CD8-positive, alpha-beta memory T cell (primary cell): ENCODE measurements at regions not wholly inside any gene's neighbourhood (a gene's known extent, or its start where the extent isn't known, plus 50 kb on each side); places are given as distances from the start of the nearest gene placed in this dataset.

Experiments used
- CTCF ChIA-PET: fragments of 350-600 bp; sonication (Branson Sonifier 250); formaldehyde crosslinking; loops from one replicate; lab custom pipeline; 2021; ENCODE audit warnings: antibody characterized with exemption; lab: Charles Lee
- POLR2A ChIA-PET: fragments of 350-600 bp; sonication (Branson Sonifier 250); formaldehyde crosslinking; loops from one replicate; lab custom pipeline; 2021; ENCODE audit warnings: antibody characterized with exemption; lab: Charles Lee
- DNase-seq, 5 donors: peaks; one replicate each; pipeline versions ENCODE4 v3.0.0 to v3.0.0-alpha.2; 2020 to 2022; ENCODE audit warnings: mixed read lengths in 1 of 5
- H3K27ac ChIP-seq: one replicate; pipeline ENCODE4 v1.7.0; 2013; ENCODE audit warnings: low read depth, mild to moderate bottlenecking, low read length, moderate library complexity
- H3K27me3 ChIP-seq: 2 replicates; pipeline ENCODE4 v1.7.0; 2013; ENCODE audit warnings: low read length, mild to moderate bottlenecking; ENCODE audit not compliant: insufficient read depth, poor library complexity, severe bottlenecking
- H3K36me3 ChIP-seq: 2 replicates; pipeline ENCODE4 v1.7.0; 2013; ENCODE audit warnings: mild to moderate bottlenecking, low read length, moderate library complexity; ENCODE audit not compliant: insufficient read depth
- H3K4me1 ChIP-seq: 2 replicates; pipeline ENCODE4 v1.7.0; 2013; ENCODE audit warnings: mild to moderate bottlenecking, low read length, moderate library complexity; ENCODE audit not compliant: insufficient read depth
- H3K4me3 ChIP-seq: 2 replicates; pipeline ENCODE4 v1.7.0; 2013; ENCODE audit warnings: mild to moderate bottlenecking, low read length
- H3K9me3 ChIP-seq: 2 replicates; pipeline ENCODE4 v1.7.0; 2013; ENCODE audit warnings: mild to moderate bottlenecking, low read length
- H3K27ac Mint-ChIP-seq, 8 donors: one replicate each; pipeline ENCODE4 v1.8.0; 2020 to 2021; ENCODE audit warnings: mixed read lengths in 8 of 8, mild to moderate bottlenecking in 6 of 8, inconsistent platforms in 3 of 8, moderate library complexity in 3 of 8
- H3K27me3 Mint-ChIP-seq, 2 donors: one replicate each; pipeline ENCODE4 v1.8.0; 2020 to 2021; ENCODE audit warnings: mixed read lengths in 2 of 2, mild to moderate bottlenecking in 1 of 2, moderate library complexity in 1 of 2
- H3K36me3 Mint-ChIP-seq, 3 donors: one replicate each; pipeline ENCODE4 v1.8.0; 2020 to 2021; ENCODE audit warnings: mixed read lengths in 3 of 3, inconsistent platforms in 1 of 3, mild to moderate bottlenecking in 1 of 3
- H3K4me1 Mint-ChIP-seq, 3 donors: one replicate each; pipeline ENCODE4 v1.8.0; 2020 to 2021; ENCODE audit warnings: mixed read lengths in 3 of 3, inconsistent platforms in 1 of 3, mild to moderate bottlenecking in 1 of 3
- H3K4me3 Mint-ChIP-seq, 7 donors: one replicate each; pipeline ENCODE4 v1.8.0; 2020 to 2021; ENCODE audit warnings: mixed read lengths in 7 of 7, mild to moderate bottlenecking in 6 of 7, moderate library complexity in 4 of 7, inconsistent platforms in 2 of 7
- H3K9me3 Mint-ChIP-seq, 5 donors: one replicate each; pipeline ENCODE4 v1.8.0; 2020 to 2022; ENCODE audit warnings: mixed read lengths in 5 of 5, mild to moderate bottlenecking in 3 of 5, moderate library complexity in 2 of 5, inconsistent platforms in 1 of 5

DNA sequence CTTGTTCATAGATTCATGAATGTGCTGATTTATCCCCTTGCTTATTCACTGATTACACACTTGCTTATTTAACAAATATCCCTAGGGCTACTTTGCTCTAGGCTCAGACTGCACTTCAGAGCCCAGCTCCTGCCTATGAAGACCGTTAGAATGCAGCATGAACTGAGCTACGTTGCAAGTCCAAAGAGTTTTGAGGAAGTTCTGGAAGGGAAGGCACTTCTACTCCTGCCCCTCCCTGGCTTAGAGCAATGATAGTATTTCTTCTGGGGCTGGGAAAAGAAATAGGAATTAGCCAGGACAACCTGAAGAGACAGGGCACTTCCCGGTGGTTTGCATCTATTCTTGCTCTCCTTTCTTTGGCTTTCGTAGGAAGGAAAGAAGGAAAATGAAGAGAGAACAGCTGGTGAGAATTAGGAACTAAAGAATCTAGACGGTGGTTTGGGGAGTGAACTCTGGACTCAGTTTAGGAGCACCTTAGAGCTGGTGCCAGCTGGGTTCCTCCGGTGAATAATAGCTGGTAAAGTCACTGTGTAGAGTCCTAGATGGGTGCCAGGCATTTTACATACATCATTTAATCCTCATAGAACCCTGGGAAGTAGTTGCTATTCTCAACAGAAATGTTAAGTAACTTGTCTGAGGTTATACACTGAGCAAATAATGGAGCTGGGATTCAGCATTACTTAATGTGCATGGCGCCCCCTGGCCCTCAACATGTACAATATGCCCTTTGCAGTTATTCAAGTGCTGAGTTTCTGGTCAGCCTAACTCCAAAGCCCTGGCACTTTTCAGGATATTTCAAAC, 65.9 kb downstream of the NDUFS5 start:
- peaks cover 8 to 12% (median 10%) of the 10 kb centered on the region in 3 donors for H3K4me1 Mint-ChIP-seq
- H3K4me3 ChIP-seq = no peak overlapping the region
- no peaks in the 10 kb centered on the region for H3K9me3 Mint-ChIP-seq
- H3K27me3 ChIP-seq = no peaks in the 10 kb centered on the region
- ChIA-PET POLR2A (interaction anchor here (0.5 kb wide), 1 partner anchor 98 kb away, joined by 5 read pairs; no protein-coding TSS in a partner anchor), CTCF (interaction anchor here (0.7 to 1.8 kb wide), 15 partner anchors 9 to 246 kb away, joined by 3 to 10 read pairs (median 4); partner anchors contain the start of gene NDUFS5)
- H3K4me3 Mint-ChIP-seq = no peak overlapping the region
- no peaks in the 10 kb centered on the region for H3K9me3 ChIP-seq
- peaks cover 0 to 3% of the 10 kb centered on the region in 2 donors for H3K27me3 Mint-ChIP-seq
- peaks cover 0 to 1% (median 0%) of the 10 kb centered on the region in 3 donors for H3K36me3 Mint-ChIP-seq
- H3K36me3 ChIP-seq = no peaks in the 10 kb centered on the region
- H3K27ac ChIP-seq = no peak overlapping the region
- peaks cover 5% of the 10 kb centered on the region for H3K4me1 ChIP-seq
- peak; percentile 26 to 70 (median 38) for DNase-seq
- peak overlapping the region in 1 of 8 donors; percentile 24 for H3K27ac Mint-ChIP-seq

DNA sequence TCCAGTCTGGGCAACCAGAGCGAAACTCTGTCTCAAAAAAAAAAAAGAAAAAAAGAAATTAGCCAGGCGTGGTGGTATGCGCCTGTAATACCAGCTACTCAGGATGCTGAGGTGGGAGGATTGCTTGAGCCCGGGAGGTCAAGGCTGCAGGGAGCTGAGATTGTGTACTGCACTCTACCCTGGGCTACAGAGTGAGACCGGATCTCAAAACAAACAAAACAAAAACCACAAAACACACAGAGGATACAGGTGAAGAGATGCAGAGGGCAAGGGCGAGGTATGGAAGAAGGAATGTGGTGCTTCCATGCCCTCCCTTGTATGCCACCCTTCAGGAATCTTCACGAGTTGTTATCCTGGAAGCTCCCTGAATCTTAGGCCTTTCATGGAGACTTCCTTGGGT, 68.5 kb downstream of the NDUFS5 start:
- H3K27ac ChIP-seq = no peak overlapping the region
- no peaks in the 10 kb centered on the region for H3K9me3 ChIP-seq
- H3K36me3 ChIP-seq = no peaks in the 10 kb centered on the region
- Mint-ChIP-seq H3K4me3 (no peak overlapping the region), H3K4me1 (peaks cover 14 to 16% (median 15%) of the 10 kb centered on the region in 3 donors), H3K27me3 (peaks cover 2 to 3% of the 10 kb centered on the region in 2 donors), H3K36me3 (no peaks in the 10 kb centered on the region), H3K9me3 (no peaks in the 10 kb centered on the region), H3K27ac (peak overlapping the region in 1 of 8 donors; percentile 46)
- peaks cover 5% of the 10 kb centered on the region for H3K4me1 ChIP-seq
- POLR2A ChIA-PET = no interaction called here
- CTCF ChIA-PET = interaction anchor here (2.1 kb wide), 1 partner anchor 98 kb away, joined by 7 read pairs; no protein-coding TSS in a partner anchor
- DNase-seq = no peak
- no peaks in the 10 kb centered on the region for H3K27me3 ChIP-seq
- no peak overlapping the region for H3K4me3 ChIP-seq

- Mint-ChIP-seq H3K27me3 (peaks cover 0 to 2% of the 10 kb centered on the region in 2 donors), H3K4me3 (peak overlapping the region in 1 of 7 donors; percentile 51), H3K36me3 (no peaks in the 10 kb centered on the region), H3K4me1 (peaks cover 10 to 17% (median 15%) of the 10 kb centered on the region in 3 donors), H3K9me3 (no peaks in the 10 kb centered on the region), H3K27ac (peak overlapping the region in 5 of 8 donors; percentile 6 to 64 (median 27))
- peaks cover 16% of the 10 kb centered on the region for H3K4me1 ChIP-seq
- ChIA-PET POLR2A (no interaction called here), CTCF (interaction anchor here (0.6 to 3.0 kb wide), 30 partner anchors 13 to 557 kb away, joined by 3 to 37 read pairs (median 3); no protein-coding TSS in a partner anchor)
- no peaks in the 10 kb centered on the region for H3K27me3 ChIP-seq
- H3K27ac ChIP-seq = no peak overlapping the region
- no peaks in the 10 kb centered on the region for H3K9me3 ChIP-seq
- H3K36me3 ChIP-seq = no peaks in the 10 kb centered on the region
- H3K4me3 ChIP-seq = no peak overlapping the region
- DNase-seq = peak; percentile 29 to 77 (median 67)
Measured at GRCh38 chr1:39098546-39099250, 72.5 kb downstream of the NDUFS5 start.

DNA sequence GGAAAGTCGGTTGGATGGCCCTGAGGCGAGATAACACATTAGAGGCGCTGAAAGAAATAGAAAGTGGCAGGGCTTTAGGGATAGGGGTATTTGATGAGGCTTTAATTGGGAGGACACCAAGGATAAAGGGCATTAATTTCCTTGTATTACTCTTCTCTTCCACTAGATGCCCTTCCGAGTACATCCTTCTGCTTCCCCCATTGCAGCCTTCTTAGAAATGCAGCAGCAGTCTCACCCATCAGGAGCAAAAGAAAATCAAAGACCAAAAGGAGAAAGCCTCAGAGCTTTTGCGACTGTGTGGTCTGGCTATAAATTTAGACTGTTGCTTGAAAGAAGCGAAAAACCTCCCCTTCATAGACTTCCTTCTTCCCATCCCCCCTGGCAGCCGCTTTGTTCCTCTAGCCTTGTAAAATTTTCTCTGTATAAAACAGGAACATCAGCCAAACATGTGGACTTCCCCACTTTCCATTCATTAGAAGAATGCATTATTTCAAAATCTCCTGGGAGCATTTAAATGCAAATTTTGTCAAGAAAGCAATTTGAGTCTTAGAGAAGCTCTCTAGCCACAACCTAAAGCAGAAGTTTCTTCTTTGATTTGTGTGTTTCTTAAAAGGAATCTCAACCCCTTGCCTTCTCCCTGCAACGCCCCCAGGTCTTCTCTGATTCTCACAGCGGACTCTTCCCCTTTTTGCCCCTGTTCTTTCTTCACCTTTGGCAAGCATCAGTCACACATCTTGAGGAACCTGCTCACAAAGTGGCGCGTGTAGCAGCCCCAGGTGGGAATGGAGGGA, 76.6 kb downstream of the NDUFS5 start:
- Mint-ChIP-seq H3K27me3 (peaks cover 0 to 2% of the 10 kb centered on the region in 2 donors), H3K4me3 (peak overlapping the region in 3 of 7 donors; percentile 72 to 74 (median 72)), H3K27ac (peak overlapping the region in 2 of 8 donors; percentile 11 to 62), H3K36me3 (no peaks in the 10 kb centered on the region), H3K4me1 (peaks cover 18 to 21% (median 19%) of the 10 kb centered on the region in 3 donors), H3K9me3 (no peaks in the 10 kb centered on the region)
- peak in 2 of 5 donors; percentile 34 to 54 for DNase-seq
- no peaks in the 10 kb centered on the region for H3K9me3 ChIP-seq
- no peaks in the 10 kb centered on the region for H3K36me3 ChIP-seq
- POLR2A ChIA-PET = no interaction called here
- CTCF ChIA-PET = interaction anchor here (0.7 to 2.6 kb wide), 3 partner anchors 10 to 308 kb away, joined by 4 to 12 read pairs (median 4); no protein-coding TSS in a partner anchor
- no peaks in the 10 kb centered on the region for H3K27me3 ChIP-seq
- H3K27ac ChIP-seq = no peak overlapping the region
- H3K4me3 ChIP-seq = no peak overlapping the region
- H3K4me1 ChIP-seq = peaks cover 25% of the 10 kb centered on the region

- no peaks in the 10 kb centered on the region for H3K36me3 Mint-ChIP-seq
- H3K4me1 Mint-ChIP-seq = peaks cover 16 to 19% (median 17%) of the 10 kb centered on the region in 3 donors
- CTCF ChIA-PET = interaction anchor here (0.7 to 2.6 kb wide), 3 partner anchors 11 to 307 kb away, joined by 4 to 12 read pairs (median 4); no protein-coding TSS in a partner anchor
- no peak for DNase-seq
- Histone ChIP-seq H3K4me3 (no peak overlapping the region), H3K27me3 (no peaks in the 10 kb centered on the region), H3K36me3 (no peaks in the 10 kb centered on the region), H3K27ac (no peak overlapping the region), H3K4me1 (peaks cover 25% of the 10 kb centered on the region), H3K9me3 (no peaks in the 10 kb centered on the region)
- peak overlapping the region in 6 of 7 donors; percentile 71 to 79 (median 74) for H3K4me3 Mint-ChIP-seq
- peaks cover 0 to 2% of the 10 kb centered on the region in 2 donors for H3K27me3 Mint-ChIP-seq
- H3K27ac Mint-ChIP-seq = peak overlapping the region in 1 of 8 donors; percentile 24
- no peaks in the 10 kb centered on the region for H3K9me3 Mint-ChIP-seq
- POLR2A ChIA-PET = no interaction called here
Measured at GRCh38 chr1:39103328-39104157, 77.4 kb downstream of the NDUFS5 start.

DNA sequence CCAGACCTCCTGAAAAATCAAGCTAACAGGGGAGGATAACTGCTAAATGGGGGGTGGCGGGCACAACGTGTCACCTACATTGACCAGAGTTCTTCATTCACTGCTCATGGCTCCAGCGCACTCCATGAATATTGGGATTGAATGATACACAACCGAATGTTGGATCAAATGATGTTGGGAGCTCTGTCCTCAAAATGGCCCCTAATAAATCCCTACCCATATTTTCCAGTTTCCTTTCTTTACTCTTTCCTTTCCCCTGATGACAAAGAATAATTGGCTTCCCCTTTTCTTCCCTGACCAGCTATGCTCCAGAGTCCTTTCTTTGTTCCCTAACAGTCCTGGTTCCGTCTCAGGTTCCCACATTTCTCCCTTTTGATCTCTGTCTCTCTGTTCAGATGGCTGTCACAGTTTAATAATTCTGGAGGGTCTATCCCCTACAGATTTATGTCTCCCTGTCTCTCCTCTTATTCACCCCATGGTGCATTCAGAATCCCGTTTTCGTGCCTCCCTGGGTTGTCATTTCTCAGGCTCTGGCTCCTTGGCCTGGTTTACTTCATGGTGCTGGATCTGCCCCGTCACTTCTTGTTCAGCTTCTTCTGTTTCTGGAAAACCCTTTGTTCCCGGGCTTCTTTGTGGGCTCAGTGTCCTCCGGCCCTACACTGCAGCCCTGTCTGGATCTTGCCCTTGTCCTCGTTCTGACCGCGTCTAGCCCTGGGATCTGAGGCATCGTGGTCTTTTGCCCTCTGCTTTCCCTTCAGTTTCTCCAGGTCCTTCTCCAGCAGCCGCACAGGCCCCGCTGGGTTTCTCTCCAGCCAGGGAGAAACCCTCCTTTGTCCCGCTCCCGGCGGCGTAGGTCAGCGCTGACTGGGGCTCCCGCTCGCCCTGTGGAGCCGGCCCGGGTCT, 78.3 kb downstream of the NDUFS5 start:
- no peaks in the 10 kb centered on the region for H3K9me3 ChIP-seq
- no peak overlapping the region for H3K27ac ChIP-seq
- H3K4me3 Mint-ChIP-seq = peak overlapping the region; percentile 71 to 82 (median 74)
- H3K4me1 Mint-ChIP-seq = peaks cover 13 to 16% (median 15%) of the 10 kb centered on the region in 3 donors
- H3K4me1 ChIP-seq = peaks cover 25% of the 10 kb centered on the region
- H3K27ac Mint-ChIP-seq = peak overlapping the region in 3 of 8 donors; percentile 22 to 66 (median 24)
- no peak overlapping the region for H3K4me3 ChIP-seq
- H3K27me3 ChIP-seq = no peaks in the 10 kb centered on the region
- H3K9me3 Mint-ChIP-seq = no peaks in the 10 kb centered on the region
- no peaks in the 10 kb centered on the region for H3K27me3 Mint-ChIP-seq
- ChIA-PET CTCF (interaction anchor here (2.6 kb wide), 1 partner anchor 87 kb away, joined by 12 read pairs; no protein-coding TSS in a partner anchor), POLR2A (no interaction called here)
- H3K36me3 ChIP-seq = no peaks in the 10 kb centered on the region
- DNase-seq = no peak
- H3K36me3 Mint-ChIP-seq = no peaks in the 10 kb centered on the region
